ENCODE measurements at regions not wholly inside any gene's neighbourhood (a gene's known extent, or its start where the extent isn't known, plus 50 kb on each side); places are given as distances from the start of the nearest gene placed in this dataset.

DNA sequence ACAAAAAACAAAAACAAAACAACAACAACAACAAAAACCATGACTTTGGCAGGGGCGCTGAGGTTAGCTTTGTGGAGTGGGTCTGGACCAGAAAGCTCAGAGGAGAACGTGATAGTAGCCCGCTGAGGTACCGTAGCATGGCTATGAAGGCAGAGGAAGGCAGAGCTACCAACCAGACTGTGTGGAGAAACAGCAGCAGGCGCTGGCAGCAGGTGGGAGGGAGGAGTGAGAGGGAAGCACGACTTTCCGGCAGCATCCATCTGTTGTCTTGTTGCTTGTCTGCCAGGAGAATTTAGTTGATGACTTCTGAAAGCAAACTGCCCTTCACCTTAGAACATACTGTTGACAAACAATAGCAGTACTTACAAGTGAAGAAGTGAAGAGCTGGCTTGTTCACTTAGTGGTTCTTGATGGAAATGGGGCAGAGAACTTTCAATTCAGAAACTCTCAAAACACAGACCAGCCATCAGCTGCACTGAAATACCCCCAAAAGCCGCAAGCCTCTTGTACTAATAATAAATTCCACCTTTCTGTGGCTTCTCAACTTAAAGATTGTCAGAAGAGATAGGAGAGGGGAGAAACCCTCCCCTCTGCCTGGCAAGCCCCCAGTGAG lies 447.2 kb downstream of the SLITRK2 start:
- TF ChIP-seq, protein P1, sequence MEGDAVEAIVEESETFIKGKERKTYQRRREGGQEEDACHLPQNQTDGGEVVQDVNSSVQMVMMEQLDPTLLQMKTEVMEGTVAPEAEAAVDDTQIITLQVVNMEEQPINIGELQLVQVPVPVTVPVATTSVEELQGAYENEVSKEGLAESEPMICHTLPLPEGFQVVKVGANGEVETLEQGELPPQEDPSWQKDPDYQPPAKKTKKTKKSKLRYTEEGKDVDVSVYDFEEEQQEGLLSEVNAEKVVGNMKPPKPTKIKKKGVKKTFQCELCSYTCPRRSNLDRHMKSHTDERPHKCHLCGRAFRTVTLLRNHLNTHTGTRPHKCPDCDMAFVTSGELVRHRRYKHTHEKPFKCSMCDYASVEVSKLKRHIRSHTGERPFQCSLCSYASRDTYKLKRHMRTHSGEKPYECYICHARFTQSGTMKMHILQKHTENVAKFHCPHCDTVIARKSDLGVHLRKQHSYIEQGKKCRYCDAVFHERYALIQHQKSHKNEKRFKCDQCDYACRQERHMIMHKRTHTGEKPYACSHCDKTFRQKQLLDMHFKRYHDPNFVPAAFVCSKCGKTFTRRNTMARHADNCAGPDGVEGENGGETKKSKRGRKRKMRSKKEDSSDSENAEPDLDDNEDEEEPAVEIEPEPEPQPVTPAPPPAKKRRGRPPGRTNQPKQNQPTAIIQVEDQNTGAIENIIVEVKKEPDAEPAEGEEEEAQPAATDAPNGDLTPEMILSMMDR (IDR thresholded peaks at IDR 0.05; ENCODE audit: poor library complexity): no peak
- no peak for TF ChIP-seq EZH2phosphoT487 (IDR thresholded peaks at IDR 0.05; ENCODE audit: low read depth, severe bottlenecking, unreplicated experiment)

Data from hepatocyte (in vitro differentiated cells).